ENCODE measurements at regions not wholly inside any gene's neighbourhood (a gene's known extent, or its start where the extent isn't known, plus 50 kb on each side); places are given as distances from the start of the nearest gene placed in this dataset.

DNA sequence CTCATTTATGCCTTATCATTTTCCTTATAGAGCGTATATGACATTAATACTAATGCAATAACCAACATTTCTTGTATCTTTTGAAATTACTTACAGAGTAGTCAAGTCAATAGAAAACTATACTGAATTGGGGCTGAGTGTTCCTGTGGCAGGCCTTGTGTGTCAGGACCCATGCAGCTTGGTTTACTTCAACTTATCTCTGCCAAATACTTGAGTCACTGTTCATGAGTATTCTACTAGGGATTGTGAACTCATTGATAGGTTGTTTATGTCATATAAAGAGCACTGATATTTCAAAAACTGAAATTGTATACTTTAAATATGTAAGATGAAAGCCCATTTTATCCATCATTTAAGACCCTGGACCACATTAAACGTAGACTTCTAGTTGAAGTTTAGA is 688.6 kb upstream of the SLITRK1 start:
- TF ChIP-seq GATA2 (IDR thresholded peaks at IDR 0.05; ENCODE audit: low read depth, low read length) (no peak), GATA3 (IDR thresholded peaks at IDR 0.05; ENCODE audit: low read depth, low read length) (no peak)
